HG02763 (cell line): ENCODE measurements at regions not wholly inside any gene's neighbourhood (a gene's known extent, or its start where the extent isn't known, plus 50 kb on each side); places are given as distances from the start of the nearest gene placed in this dataset.

Experiments used
- ATAC-seq: cut with Tn5 transposase; IDR thresholded peaks from one replicate; pipeline ENCODE4 v1.9.1; 2021; ENCODE audit warnings: mild to moderate bottlenecking, moderate library complexity; ENCODE audit not compliant: unreplicated experiment

DNA sequence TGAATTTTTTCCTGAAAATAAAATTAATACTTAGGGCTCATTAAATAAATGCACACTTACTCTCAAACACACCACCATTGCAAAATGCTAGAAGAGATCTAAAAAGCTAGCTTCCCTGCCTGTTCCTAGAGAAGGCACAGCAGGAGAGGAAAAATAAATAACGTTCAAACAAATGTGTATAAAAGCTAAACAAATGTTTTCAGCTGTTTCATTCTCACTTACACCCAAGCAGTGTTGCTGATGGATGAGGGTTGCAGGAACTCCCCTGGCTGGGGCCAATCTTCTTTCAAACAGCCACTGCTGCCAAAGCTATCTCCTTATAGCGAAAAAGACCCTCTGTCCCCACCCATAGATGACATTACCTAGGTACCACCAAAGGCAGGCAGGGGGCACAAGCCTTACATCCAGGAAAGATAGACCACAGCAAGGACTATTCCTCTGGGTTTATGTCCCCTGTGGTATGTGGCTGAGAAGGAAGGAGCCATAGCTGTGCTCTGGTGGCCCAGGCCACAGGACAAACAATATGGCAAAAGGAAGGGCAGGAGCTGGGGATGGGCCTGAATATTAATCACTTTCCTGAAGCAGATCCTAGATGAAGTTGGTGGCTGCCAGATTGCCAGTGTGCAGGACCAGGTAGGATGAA is 214.6 kb downstream of the TTC32 start:
- no peak for ATAC-seq

DNA sequence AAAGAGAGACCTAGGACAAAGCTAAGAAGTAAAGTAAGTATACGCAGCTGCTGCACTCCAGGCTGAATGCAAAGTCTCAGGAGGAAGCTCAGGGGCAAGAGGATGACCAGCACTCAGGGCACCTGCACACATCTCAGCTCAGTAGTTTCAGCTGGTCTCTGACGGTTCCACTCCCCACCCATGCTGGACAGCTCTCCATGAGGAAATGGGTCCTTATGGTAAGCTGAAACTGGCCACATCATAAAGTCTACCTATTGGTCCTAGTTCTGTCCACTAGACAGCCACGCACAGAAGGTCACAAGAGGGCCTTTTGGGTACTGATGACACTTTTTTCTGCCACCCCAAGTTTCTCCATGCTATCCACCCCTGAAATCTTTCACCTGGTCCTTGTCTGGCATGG is 215.3 kb downstream of the TTC32 start:
- no peak for ATAC-seq

DNA sequence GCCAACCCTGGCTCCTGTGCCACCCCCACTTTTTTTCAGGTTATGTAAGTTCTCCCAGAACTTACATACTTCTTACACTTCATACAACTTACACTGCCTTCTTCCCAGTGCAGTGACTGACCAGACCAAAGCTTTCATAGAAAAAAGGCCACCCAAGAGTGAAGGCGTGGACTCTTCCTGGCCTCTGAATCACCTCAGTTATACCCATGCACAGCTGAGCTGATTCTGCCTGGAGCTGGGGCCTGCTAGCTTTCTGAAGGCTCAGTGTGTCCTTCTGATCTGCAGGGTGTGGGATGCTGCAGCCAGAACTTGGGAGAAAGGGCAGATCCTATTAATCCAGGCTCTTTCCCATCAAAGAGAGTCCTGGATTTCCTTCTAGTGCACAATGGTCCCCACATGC is 216.1 kb downstream of the TTC32 start:
- ATAC-seq = no peak

DNA sequence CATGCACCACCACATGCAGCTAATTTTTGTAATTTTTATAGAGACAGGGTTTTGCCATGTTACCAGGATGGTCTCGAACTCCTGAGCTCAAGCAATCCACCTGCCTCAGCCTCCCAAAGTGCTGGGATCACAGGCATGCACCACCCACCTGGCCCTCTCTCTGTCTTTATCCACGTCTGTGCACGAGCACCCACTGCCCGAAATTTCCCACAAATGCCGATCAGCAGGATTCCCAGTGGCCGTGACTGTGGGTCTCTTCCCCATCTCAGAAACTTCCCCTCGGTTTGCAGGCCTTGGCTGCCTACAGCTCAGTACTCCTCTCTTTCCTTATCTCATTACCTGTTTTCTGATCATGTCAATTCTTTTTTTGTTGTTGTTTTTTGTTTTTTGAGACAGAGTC is 217.3 kb downstream of the TTC32 start:
- no peak for ATAC-seq

DNA sequence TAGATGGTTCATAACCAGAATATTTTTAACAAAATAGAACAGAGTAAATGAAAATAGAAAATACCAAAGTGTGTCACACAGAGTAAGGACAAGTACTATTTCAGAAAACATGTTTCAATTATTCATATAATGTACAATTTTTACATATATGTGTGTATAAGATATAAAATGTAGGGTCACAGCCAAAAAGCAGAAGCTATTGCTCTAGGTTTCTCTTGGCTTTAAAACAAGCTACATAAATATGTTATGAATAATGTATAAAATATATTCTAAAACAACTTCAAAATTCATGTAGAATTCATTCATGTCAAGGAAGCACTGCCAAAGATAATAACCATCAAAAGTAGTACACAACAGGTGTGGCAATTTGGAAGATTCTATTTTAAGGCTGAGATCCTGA is 218.2 kb downstream of the TTC32 start:
- ATAC-seq = no peak

DNA sequence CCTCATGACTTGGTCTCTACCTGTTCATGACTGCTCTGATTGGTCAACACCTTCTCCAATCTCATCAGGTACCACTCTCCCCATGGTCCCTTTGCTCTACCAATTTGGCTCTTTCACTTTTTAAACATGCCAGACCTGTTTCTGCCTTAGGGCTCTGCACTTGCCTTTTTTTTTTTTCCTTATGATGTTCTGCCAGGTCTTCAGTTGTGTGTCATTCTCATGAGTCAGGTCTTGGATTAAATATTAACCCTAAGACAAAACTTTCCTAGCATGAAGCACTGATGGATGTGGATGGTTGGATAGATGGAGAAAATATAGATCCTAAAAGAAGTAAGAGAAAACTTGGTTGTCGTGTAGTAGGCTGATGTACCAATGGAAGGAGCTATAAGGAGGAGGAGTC is 219.3 kb downstream of the TTC32 start:
- no peak for ATAC-seq

DNA sequence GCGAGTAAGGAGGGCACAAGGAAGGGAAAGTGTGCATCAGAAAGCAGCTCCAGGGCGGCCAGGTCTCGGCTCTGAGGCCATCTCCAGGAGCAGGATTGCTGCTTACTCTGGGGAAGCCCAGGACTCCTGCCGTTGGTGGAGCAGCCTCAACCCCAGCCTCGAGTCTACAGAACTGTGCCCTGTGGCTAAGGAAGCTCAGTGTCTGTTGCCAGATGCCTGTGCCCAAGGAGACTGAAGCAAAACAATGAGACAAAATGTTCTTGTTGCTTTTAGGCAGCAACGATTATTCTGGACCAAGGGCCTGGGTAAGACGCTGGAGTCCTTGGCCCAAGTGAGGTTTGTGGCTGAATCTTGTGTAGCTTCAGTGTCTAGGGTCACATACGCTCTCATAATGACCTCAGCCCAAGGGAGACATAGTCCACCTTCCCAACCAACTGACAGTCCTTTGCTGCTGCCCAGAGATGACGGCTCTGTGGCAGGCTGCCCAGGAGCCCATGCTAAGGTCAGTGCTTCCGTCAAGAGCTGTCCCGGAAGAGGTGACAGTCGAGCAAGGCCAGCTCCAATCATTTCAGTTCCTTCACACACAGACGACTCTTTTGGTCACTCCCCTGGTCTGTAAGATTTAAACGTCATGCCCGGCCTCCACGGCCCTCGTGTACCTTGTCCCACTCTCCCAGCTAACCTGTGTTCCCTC is 223.8 kb downstream of the TTC32 start:
- ATAC-seq = no peak

DNA sequence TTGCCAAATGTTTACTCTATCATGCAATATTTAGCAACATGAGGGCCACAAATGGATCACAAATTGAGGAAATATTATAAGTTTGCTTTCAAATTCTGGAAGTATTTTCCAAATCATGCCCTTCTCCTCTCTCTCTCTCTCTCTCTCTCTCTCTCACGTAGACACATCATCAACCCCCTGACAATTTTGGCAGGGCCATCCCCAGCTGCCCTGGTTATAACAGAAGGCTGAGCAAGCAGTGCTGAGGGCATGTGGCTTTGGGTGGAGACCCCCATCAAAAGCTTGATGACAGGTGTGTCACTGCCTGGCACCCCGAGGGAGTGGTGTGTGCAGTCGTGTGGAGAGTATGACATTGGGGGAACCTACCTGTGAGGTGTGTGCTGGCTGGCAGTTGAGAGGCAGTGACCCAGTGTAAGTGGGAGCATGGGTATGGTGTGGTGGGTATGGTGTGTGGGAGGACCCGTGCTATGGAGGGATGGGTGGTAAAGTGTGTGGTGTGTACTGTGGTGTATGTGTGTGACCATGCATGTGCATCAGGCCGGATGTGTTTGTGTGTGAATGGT is 224.5 kb downstream of the TTC32 start:
- no peak for ATAC-seq

DNA sequence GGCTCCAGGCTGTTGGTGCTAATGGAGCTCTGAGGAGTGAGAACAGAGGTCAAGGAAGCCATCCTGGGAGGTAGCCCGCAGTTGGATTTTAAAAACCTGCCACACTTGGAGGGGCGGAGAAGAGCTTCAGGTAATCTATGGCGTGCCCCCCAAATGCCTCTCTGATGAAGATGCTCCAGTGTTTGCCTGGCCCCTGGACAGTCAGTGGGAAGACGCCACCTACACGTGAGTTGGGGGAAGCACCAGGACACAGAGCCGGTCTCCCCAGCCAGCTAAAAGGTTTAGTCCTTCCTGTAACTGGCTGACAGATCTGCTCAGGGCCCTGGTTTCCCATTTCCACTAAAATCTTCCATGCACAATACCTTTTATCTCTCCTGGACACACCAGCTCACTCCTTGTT is 225.0 kb downstream of the TTC32 start:
- ATAC-seq = no peak

DNA sequence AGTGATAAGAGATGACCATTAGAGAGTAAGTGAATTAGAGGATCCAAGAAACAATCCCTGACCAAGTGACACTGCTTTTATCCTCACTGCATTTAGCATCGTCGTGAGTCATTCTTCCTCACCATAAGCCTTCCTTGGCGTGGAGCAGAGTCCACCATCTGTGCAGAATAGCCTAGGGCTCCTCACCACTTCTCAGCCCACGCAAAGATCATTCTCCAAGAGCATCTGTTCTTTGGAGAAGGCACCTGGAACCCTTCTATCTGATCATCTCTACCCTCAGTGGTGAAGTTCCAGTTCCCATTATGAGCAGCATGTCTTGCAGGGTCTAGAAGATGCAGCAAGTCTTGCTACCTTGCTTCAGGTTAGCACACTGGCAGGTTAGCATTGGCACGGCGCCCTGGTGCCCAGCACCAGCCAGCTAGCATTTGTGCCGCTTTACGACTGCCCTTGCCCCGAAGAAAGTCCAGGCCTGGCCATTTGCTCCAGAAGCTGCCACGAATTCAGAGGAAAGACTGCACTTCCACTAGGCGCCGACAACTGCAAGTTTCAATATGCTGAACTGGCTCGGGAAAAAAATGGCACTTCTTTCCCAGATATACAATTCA is 225.8 kb downstream of the TTC32 start:
- no peak for ATAC-seq

DNA sequence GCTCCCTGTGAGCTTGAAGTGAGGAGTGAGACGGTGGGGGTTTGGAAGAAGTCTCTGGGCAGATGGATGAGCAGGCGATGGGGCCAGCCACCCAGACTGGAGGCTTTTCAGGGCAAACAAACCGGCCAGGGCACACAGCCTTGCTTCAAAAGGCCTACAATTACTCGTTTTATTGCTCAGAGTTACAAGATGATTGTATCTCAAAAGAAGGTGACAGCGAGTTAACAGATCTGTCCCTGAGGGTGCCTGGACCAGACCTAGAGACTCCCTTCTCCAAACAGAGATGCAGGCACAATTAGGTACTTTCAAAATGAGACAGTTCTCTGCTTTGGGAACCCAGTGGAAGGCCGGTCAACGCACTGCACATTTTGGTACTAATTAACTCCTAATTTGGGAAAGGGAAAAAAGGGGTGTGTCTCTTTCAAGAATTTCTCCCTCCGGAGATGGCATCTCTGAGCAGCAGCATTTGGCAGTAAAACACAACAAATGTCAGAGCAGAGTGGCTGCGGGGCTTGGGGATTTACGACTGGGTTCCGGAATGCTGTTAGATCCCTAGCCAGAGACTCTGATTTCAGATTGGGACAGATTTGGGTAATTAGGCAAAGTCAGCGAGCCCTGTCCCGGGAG is 226.7 kb downstream of the TTC32 start:
- no peak for ATAC-seq

DNA sequence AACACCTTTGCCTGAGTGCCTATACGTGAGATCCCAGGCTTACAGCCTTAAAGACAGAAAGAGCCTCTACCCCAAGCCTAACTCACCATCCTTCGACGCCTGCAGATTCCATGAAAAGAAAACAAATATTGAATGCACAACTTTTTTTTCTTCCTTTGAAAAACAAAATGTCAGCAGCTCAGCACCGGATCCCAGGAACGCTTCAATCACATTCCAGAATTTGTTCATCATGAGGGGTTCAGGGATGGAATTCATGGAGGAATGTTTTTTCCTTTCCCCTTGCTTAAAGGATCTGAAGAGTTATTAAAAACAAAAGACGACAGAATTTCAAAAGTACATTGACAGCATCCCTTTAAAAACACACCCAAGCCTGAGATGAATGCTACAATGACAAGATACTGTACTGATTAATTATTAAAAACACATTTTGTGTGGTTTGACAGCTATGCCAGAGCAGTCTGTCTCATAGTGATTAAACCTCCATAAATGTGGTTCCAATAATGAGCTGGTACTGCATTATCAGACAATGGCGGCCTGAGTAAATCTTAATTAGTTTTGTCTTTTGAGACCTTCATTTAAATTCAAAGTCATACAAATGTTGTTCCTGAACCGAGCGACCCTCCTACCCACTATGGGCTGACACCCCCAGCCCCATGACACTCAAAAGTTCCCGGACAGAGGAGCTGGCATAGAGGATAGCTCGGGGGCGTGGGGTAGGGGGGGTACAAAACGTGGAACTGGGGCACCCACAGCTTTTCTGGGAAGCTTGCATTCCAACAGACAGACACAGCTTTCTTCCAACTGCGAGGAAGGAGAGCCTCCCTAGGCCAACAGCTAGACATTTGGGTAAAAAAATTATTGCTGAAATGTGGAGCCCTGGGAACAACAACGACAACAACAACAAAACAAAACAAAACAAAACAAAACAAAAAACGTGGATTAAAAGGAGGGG is 227.5 kb downstream of the TTC32 start:
- ATAC-seq = no peak

DNA sequence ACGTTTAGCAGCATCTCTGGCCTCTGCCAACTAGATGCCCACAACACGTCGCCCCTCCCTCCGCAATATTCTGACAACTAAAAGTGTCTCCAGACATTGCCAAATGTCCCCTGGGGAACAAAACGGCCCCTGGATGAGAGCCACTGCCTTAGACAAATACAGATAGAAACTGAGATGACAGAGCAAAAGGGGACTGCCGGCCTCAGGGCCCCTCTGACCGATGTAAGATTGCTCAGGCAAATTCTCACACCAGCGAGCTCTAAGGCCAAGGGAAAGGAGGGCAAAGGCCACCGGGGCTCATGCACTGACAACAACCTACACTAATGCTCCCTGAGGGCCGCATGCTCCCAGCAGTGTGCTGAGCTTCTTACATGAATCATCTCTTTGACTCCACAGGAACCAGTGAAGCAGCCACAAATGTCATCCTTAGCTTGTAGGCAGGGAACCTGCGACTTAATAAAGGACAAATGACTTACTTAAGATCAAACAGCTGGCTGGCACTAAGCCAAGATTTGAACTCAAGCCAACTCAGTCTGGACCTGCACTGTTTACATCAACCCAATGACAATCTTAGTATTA is 228.5 kb downstream of the TTC32 start:
- no peak for ATAC-seq

DNA sequence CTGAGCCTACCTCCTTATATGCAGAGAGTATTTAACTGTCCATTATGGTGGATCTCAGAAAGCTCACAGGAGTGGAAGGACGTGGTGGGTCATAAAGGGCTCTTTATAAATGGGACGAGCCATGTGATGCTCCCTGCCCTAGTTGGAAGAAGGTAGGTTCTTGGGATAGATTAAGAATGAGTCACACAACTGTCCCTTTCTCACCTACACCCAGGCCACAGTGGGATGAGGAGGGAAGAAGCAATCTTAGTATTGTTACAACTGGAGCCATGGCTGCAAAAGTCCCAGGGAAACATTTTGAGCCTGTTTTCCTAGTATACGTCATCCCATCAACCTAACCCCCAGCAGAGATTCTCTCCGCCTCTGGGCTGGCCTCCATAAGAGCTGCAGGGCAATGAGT is 229.9 kb downstream of the TTC32 start:
- ATAC-seq = no peak

DNA sequence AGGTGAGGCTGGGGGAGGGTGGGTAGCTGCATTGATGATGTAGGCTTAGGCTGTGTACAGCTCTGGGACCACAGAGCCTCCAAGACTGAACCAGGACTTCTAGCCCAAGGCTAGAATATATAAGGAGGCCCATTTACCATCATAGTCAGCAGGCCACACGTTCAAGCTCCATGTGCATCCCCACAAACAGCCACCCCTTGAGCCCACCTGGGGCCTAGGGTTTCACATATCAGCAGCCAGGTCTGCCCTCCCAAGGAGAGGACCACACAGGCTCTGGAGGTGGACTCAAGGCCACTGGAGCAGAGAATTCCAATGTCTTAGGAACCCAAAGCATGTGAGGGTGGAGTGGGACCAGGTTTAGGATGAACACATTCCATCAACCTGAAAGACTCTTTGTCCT is 230.5 kb downstream of the TTC32 start:
- ATAC-seq = no peak

DNA sequence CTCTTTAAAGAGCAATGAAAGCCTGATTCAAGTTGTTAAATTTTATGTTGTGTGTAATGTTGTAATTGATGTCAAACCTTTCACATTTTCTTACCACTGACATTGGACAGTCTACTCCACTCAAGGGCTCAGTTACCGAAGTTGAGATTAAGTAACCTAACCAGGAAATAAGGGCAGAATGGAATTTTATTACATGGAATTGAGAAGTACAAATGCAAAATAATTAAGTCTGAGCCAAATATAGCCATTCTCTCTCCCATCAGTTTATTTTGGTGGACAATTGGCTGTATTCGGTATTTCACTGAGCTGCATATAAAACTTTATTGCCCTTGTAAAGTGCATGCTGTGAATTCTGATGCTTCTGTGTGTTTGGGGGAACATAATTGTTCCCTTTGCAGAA is 231.5 kb downstream of the TTC32 start:
- no peak for ATAC-seq

DNA sequence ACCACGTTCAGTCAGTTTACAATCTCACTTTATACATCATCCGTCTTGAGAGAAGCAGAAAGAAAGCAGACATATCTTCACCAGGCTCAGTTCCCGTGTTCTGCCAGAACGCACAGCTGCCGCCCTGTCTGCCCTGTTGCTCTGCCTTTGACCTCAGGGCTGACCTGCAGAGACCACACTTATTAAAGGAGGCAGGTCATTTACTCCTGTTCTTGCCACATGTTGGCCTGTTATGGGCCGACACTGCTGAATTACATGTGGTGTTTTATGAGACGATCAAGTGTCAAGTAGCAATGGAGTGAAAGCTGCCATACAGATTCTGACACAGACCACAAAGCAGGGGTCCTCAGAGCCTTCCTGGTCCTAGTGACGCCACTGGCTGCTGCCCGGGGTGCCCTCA is 232.2 kb downstream of the TTC32 start:
- no peak for ATAC-seq

DNA sequence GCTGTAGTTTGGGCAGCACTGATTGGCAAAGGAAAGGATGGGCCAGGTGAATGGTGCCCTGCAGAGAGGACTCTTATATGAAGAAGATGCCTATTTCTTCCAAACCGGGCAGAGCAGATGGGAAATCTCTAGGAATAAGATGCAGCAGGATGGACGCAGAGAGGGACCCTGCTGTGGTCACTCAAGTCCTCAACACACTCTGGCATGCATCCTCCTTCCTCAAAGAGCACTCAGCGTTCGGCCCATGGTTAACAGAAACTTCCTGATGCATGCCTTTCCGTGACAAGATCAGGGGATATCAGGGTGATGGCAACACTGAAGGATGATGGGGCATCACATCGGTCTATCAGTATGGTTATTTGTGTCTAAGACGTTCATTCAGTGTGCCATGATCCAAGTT is 232.7 kb downstream of the TTC32 start:
- ATAC-seq = no peak

DNA sequence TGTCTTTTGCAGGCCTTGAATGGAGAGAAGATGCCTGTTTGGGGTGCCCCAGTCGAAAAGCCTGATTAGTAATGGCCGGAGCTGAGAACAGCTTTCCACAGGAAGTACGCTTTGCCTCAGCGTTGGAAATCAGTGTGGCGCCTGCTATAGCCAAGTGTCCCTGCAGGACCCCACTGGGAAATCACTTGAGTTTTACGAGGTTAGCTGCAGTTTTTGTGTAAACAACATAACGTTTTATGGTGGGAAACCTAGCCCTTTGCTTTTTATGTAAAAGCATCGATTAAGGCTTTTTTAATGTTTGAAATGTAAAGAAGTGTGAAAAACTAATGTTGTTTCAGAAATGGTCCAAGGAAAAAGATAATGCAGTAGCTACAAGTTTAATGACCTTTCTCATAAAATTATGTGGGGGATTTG is 234.2 kb downstream of the TTC32 start:
- no peak for ATAC-seq

DNA sequence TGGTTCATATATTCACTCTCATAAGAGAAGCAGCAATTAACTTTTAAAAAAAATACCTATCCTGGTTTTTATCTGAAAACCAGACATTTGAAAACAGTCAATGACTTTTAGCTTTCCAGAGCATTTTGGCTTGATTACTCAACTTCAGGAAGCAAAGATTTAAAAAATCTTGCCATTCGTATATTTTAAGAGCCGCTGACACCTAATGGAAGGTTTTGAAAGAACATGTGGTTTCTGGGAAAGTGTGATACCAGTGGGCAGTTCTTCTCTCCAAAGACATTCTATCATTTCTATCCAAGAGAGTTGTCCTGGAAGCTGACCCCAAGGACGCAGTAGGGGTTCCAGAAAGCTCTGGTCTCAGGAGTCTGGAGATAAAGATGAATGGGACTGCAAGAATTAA is 234.7 kb downstream of the TTC32 start:
- no peak for ATAC-seq
